HepG2 (cell line): ENCODE measurements at regions not wholly inside any gene's neighbourhood (a gene's known extent, or its start where the extent isn't known, plus 50 kb on each side); places are given as distances from the start of the nearest gene placed in this dataset.
A peak's percentile ranks its signal among the peaks of the same experiment; 100 is the strongest.

Source experiments
- ASH2L ChIP-seq: fragments of 300-600, 200-600 bp; sonication (generic); IDR thresholded peaks from 2 replicates; pipeline ENCODE4 v1.7.0; 2017; ENCODE audit warnings: low read depth, mild to moderate bottlenecking, moderate library complexity, mixed read lengths, low read length; ENCODE audit not compliant: insufficient read length
- ISX ChIP-seq: sonication (generic); formaldehyde crosslinking; conservative IDR thresholded peaks from 2 replicates; pipeline ENCODE4 v1.5.0; 2020; ENCODE audit warnings: missing genetic modification reagents
- JUNB ChIP-seq: sonication (generic); formaldehyde crosslinking; IDR thresholded peaks from 2 replicates; pipeline ENCODE4 v1.8.0; 2022; ENCODE audit warnings: missing genetic modification reagents, mild to moderate bottlenecking, borderline replicate concordance
- MIER2 ChIP-seq: IDR thresholded peaks from 2 replicates; pipeline ENCODE4 v1.6.1; 2016; ENCODE audit warnings: missing biosample characterization, missing genetic modification reagents
- RBAK ChIP-seq: sonication (generic); formaldehyde crosslinking; IDR thresholded peaks from 2 replicates; pipeline ENCODE4 v1.5.1; 2020; ENCODE audit warnings: mild to moderate bottlenecking, missing genetic modification reagents
- REPIN1 ChIP-seq: sonication (generic); formaldehyde crosslinking; IDR thresholded peaks from 2 replicates; pipeline ENCODE4 v1.8.0; 2022; ENCODE audit warnings: missing genetic modification reagents, low read depth, mild to moderate bottlenecking, borderline replicate concordance
- RXRA ChIP-seq: sonication (generic); formaldehyde crosslinking; IDR thresholded peaks from 2 replicates; pipeline ENCODE4 v1.5.1; 2020; ENCODE audit warnings: missing genetic modification reagents
- TCF12 ChIP-seq, 2 experiments: fragments of 450-650 bp in 1 of 2; sonication (generic) in 1 of 2; formaldehyde crosslinking in 1 of 2; IDR thresholded peaks; 2 replicates each; pipeline versions ENCODE4 v1.6.1 to v1.8.0; 2017 to 2022; ENCODE audit warnings: antibody characterized with exemption in 1 of 2, mild to moderate bottlenecking in 1 of 2, missing genetic modification reagents in 1 of 2, moderate library complexity in 1 of 2
- THYN1 ChIP-seq: sonication (generic); formaldehyde crosslinking; IDR thresholded peaks from 2 replicates; pipeline ENCODE4 v1.8.1; 2023; ENCODE audit warnings: low read depth, mild to moderate bottlenecking, moderate library complexity, missing genetic modification reagents, borderline replicate concordance
- TOE1 ChIP-seq: sonication (generic); formaldehyde crosslinking; IDR thresholded peaks from 2 replicates; pipeline ENCODE4 v1.4.0; 2020; ENCODE audit warnings: mild to moderate bottlenecking, missing genetic modification reagents
- ZNF207 ChIP-seq: fragments of 450-650 bp; IDR thresholded peaks from 2 replicates; pipeline ENCODE4 v1.6.1; 2016; ENCODE audit warnings: antibody characterized with exemption, borderline replicate concordance
- ZNF292 ChIP-seq: sonication (generic); formaldehyde crosslinking; IDR thresholded peaks from 2 replicates; pipeline ENCODE4 v1.8.1; 2022; ENCODE audit warnings: mild to moderate bottlenecking, low read depth, missing genetic modification reagents, borderline replicate concordance
- ZNF7 ChIP-seq: IDR thresholded peaks from 2 replicates; pipeline ENCODE4 v1.6.1; 2016; ENCODE audit warnings: missing biosample characterization, missing genetic modification reagents
- ZNF709 ChIP-seq: sonication (generic); formaldehyde crosslinking; IDR thresholded peaks from 2 replicates; pipeline ENCODE4 v1.5.0; 2020; ENCODE audit warnings: mild to moderate bottlenecking, missing genetic modification reagents
- TF ChIP-seq, protein P1 (sequence below): sonication (generic); formaldehyde crosslinking; IDR thresholded peaks from 2 replicates; pipeline ENCODE4 v1.4.0; 2020; ENCODE audit warnings: missing genetic modification reagents, mild to moderate bottlenecking, borderline replicate concordance
- TF ChIP-seq, protein P2 (sequence below): sonication (generic); formaldehyde crosslinking; IDR thresholded peaks from 2 replicates; pipeline ENCODE4 v1.8.0; 2022; ENCODE audit warnings: low read depth, missing genetic modification reagents
- TF ChIP-seq, protein P3 (sequence below): IDR thresholded peaks from 2 replicates; pipeline ENCODE4 v1.6.1; 2018; ENCODE audit warnings: missing genetic modification reagents, mild to moderate bottlenecking, missing compliant biosample characterization
- TF ChIP-seq, protein P4 (sequence below): IDR thresholded peaks from 2 replicates; pipeline ENCODE4 v1.6.1; 2016; ENCODE audit warnings: missing biosample characterization, missing genetic modification reagents, low read depth
- TF ChIP-seq, protein P5 (sequence below): sonication (generic); formaldehyde crosslinking; IDR thresholded peaks from 2 replicates; pipeline ENCODE4 v1.8.0; 2023; ENCODE audit warnings: mild to moderate bottlenecking, missing genetic modification reagents
- TF ChIP-seq, protein P6 (sequence below): sonication (generic); formaldehyde crosslinking; IDR thresholded peaks from 2 replicates; pipeline ENCODE4 v1.4.0; 2020; ENCODE audit warnings: missing genetic modification reagents, low read depth, mild to moderate bottlenecking, borderline replicate concordance

DNA sequence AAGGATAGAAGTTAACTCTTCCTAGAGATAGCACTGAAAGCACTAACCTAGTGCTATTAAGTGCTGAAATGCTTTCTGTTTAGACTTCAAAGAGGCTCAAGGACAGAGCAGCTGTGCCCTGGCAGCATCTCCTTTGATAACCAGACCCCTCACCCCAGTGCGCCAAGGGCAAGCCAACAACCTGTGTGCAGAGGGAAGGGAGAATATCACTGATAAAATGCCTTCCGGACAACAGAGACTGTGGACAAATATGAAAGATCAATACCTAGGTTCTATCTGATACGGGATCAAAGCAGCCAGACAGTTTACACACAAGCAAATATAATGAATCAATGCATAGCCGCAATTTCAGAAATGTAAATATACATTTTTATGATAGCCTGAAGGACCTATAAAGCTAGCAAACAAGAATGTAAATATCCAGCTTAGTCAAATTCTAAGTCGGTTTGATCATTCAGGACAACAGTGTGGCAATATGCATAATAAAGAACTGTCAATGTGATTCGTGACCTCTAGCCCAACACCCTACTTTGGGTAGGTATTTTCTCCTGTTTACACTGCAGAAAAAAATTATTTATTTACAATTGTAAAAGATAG is 91.8 kb upstream of the RFX8 start (continued):
- TF ChIP-seq, protein P1, sequence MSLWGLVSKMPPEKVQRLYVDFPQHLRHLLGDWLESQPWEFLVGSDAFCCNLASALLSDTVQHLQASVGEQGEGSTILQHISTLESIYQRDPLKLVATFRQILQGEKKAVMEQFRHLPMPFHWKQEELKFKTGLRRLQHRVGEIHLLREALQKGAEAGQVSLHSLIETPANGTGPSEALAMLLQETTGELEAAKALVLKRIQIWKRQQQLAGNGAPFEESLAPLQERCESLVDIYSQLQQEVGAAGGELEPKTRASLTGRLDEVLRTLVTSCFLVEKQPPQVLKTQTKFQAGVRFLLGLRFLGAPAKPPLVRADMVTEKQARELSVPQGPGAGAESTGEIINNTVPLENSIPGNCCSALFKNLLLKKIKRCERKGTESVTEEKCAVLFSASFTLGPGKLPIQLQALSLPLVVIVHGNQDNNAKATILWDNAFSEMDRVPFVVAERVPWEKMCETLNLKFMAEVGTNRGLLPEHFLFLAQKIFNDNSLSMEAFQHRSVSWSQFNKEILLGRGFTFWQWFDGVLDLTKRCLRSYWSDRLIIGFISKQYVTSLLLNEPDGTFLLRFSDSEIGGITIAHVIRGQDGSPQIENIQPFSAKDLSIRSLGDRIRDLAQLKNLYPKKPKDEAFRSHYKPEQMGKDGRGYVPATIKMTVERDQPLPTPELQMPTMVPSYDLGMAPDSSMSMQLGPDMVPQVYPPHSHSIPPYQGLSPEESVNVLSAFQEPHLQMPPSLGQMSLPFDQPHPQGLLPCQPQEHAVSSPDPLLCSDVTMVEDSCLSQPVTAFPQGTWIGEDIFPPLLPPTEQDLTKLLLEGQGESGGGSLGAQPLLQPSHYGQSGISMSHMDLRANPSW (CRISPR knock-in tag), result peak; percentile 99
- TF ChIP-seq ZNF7 (CRISPR knock-in tag) (no peak), ASH2L (peak; percentile 98), RXRA (CRISPR knock-in tag) (peak; percentile 100), TOE1 (CRISPR knock-in tag) (0 out of 2 replicates have a peak, but pooled peaks have one; percentile 75), JUNB (peak; percentile 96), MIER2 (CRISPR knock-in tag) (peak; percentile 75), ZNF292 (peak; percentile 85; the same call in 1 of the 2 replicates), REPIN1 (CRISPR knock-in tag) (peak; percentile 71), ZNF207 (no peak), RBAK (CRISPR knock-in tag) (peak; percentile 71; the same call in 1 of the 2 replicates), ZNF709 (peak; percentile 64; the same call in 1 of the 2 replicates), TCF12 (IDR thresholded peaks at IDR 0.05) (no peak), TCF12 (CRISPR knock-in tag; IDR thresholded peaks at IDR 0.05) (peak; percentile 100), ISX (CRISPR knock-in tag) (no peak; the same call in 1 of the 2 replicates), THYN1 (peak; percentile 70; the same call in 1 of the 2 replicates)
- TF ChIP-seq, protein P2, sequence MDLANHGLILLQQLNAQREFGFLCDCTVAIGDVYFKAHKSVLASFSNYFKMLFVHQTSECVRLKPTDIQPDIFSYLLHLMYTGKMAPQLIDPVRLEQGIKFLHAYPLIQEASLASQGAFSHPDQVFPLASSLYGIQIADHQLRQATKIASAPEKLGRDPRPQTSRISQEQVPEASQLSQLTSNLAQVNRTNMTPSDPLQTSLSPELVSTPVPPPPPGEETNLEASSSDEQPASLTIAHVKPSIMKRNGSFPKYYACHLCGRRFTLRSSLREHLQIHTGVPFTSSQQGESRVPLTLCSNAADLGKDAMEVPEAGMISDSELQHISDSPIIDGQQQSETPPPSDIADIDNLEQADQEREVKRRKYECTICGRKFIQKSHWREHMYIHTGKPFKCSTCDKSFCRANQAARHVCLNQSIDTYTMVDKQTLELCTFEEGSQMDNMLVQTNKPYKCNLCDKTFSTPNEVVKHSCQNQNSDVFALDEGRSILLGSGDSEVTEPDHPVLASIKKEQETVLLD (CRISPR knock-in tag), result peak; percentile 64; the same call in 1 of the 2 replicates
- TF ChIP-seq, protein P3, sequence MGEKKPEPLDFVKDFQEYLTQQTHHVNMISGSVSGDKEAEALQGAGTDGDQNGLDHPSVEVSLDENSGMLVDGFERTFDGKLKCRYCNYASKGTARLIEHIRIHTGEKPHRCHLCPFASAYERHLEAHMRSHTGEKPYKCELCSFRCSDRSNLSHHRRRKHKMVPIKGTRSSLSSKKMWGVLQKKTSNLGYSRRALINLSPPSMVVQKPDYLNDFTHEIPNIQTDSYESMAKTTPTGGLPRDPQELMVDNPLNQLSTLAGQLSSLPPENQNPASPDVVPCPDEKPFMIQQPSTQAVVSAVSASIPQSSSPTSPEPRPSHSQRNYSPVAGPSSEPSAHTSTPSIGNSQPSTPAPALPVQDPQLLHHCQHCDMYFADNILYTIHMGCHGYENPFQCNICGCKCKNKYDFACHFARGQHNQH, result peak; percentile 99
- TF ChIP-seq, protein P4, sequence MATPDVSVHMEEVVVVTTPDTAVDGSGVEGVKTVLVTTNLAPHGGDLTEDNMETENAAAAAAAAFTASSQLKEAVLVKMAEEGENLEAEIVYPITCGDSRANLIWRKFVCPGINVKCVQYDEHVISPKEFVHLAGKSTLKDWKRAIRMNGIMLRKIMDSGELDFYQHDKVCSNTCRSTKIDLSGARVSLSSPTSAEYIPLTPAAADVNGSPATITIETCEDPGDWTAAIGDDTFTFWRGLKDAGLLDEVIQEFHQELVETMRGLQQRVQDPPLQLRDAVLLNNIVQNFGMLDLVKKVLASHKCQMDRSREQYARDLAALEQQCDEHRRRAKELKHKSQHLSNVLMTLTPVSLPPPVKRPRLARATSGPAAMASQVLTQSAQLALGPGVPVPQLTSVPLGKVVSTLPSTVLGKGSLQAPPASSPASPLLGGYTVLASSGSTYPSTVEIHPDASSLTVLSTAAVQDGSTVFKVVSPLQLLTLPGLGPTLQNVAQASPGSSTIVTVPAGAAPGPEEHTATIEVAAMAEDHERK (CRISPR knock-in tag), result no peak; the same call in none of the 2 replicates
- TF ChIP-seq, protein P5, sequence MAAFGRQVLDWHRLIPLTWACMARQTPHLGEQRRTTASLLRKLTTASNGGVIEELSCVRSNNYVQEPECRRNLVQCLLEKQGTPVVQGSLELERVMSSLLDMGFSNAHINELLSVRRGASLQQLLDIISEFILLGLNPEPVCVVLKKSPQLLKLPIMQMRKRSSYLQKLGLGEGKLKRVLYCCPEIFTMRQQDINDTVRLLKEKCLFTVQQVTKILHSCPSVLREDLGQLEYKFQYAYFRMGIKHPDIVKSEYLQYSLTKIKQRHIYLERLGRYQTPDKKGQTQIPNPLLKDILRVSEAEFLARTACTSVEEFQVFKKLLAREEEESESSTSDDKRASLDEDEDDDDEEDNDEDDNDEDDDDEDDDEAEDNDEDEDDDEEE (CRISPR knock-in tag), result peak; percentile 47; the same call in 1 of the 2 replicates
- TF ChIP-seq, protein P6, sequence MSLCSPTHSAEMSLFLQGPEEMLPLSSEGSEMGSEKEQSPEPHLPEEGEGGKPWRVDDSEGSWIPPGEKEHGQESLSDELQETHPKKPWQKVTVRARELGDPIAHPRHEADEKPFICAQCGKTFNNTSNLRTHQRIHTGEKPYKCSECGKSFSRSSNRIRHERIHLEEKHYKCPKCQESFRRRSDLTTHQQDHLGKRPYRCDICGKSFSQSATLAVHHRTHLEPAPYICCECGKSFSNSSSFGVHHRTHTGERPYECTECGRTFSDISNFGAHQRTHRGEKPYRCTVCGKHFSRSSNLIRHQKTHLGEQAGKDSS, result peak; percentile 91
